ENCODE measurements at regions not wholly inside any gene's neighbourhood (a gene's known extent, or its start where the extent isn't known, plus 50 kb on each side); places are given as distances from the start of the nearest gene placed in this dataset.
"Not testable (repeated sequence)": the region's sequence is repeated elsewhere in the genome, so short reads cannot be mapped to it uniquely, and the experiment has no call there.

DNA sequence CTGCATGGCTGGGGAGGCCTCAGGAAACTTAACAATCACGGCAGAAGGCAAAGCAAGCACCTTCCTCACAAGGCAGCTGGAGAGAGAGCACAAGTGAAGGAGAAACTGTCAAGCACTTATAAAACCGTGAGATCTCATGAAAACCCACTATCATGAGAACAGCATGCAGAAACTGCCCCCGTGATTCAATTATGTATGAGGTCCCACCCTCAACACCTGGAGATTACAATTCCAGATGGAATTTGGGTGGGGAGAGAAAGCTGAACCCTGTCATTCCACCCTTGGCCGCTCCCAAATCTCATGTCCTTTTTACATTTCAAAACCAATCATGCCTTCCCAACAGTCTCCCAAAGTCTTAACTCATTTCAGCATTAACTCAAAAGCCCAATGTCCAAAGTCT lies 107.2 kb upstream of the ECI2 start:
- Mint-ChIP-seq H3K36me3 (ENCODE audit: low read depth, unreplicated experiment) (peaks cover 32% of the 10 kb centered on the region), H3K27ac (ENCODE audit: unreplicated experiment) (no peak overlapping the region), H3K27me3 (ENCODE audit: unreplicated experiment) (peaks cover 2% of the 10 kb centered on the region), H3K4me1 (ENCODE audit: unreplicated experiment) (peaks cover 8% of the 10 kb centered on the region), H3K9me3 (ENCODE audit: unreplicated experiment) (peaks cover 13% of the 10 kb centered on the region), H3K4me3 (ENCODE audit: unreplicated experiment) (no peak overlapping the region)
- DNase-seq (ENCODE audit: low spot score), result no peak
- TF ChIP-seq, protein P1, sequence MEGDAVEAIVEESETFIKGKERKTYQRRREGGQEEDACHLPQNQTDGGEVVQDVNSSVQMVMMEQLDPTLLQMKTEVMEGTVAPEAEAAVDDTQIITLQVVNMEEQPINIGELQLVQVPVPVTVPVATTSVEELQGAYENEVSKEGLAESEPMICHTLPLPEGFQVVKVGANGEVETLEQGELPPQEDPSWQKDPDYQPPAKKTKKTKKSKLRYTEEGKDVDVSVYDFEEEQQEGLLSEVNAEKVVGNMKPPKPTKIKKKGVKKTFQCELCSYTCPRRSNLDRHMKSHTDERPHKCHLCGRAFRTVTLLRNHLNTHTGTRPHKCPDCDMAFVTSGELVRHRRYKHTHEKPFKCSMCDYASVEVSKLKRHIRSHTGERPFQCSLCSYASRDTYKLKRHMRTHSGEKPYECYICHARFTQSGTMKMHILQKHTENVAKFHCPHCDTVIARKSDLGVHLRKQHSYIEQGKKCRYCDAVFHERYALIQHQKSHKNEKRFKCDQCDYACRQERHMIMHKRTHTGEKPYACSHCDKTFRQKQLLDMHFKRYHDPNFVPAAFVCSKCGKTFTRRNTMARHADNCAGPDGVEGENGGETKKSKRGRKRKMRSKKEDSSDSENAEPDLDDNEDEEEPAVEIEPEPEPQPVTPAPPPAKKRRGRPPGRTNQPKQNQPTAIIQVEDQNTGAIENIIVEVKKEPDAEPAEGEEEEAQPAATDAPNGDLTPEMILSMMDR (IDR thresholded peaks at IDR 0.05; ENCODE audit: unreplicated experiment), result no peak

DNA sequence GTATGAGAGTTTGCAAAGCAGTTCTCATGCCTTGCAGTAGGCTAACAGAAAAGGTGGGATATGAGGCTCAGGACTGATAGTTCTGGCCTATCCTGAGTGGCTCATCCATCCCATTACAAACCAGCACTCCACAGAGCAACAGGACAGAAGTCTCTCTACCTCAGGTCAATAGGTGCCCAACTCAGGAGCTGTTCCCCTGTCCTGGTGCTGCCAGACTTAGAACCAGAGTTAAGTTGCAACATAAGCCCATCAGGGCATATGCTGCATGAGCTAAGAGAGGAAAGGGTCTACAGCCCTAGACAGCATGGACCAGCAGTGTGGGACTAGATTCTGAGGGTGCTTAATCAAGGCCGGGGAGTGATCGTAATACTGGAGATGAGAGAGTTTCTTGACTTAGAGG lies 104.8 kb upstream of the ECI2 start:
- H3K36me3 Mint-ChIP-seq (ENCODE audit: low read depth, unreplicated experiment), result peaks cover 32% of the 10 kb centered on the region
- H3K9me3 Mint-ChIP-seq (ENCODE audit: unreplicated experiment), result peaks cover 13% of the 10 kb centered on the region
- H3K27ac Mint-ChIP-seq (ENCODE audit: unreplicated experiment), result no peak overlapping the region
- H3K27me3 Mint-ChIP-seq (ENCODE audit: unreplicated experiment), result peaks cover 2% of the 10 kb centered on the region
- TF ChIP-seq, protein P1 (IDR thresholded peaks at IDR 0.05; ENCODE audit: unreplicated experiment), result no peak
- DNase-seq (ENCODE audit: low spot score), result no peak
- H3K4me3 Mint-ChIP-seq (ENCODE audit: unreplicated experiment), result no peak overlapping the region
- H3K4me1 Mint-ChIP-seq (ENCODE audit: unreplicated experiment), result peaks cover 8% of the 10 kb centered on the region

GRCh38 chr6:4225161-4225872 lies 89.9 kb upstream of the ECI2 start:
- H3K27me3 Mint-ChIP-seq (ENCODE audit: unreplicated experiment), result no peaks in the 10 kb centered on the region
- H3K9me3 Mint-ChIP-seq (ENCODE audit: unreplicated experiment), result no peaks in the 10 kb centered on the region
- TF ChIP-seq, protein P1 (IDR thresholded peaks at IDR 0.05; ENCODE audit: unreplicated experiment), result no peak
- no peak overlapping the region for H3K27ac Mint-ChIP-seq (ENCODE audit: unreplicated experiment)
- DNase-seq (ENCODE audit: low spot score), result no peak
- H3K4me3 Mint-ChIP-seq (ENCODE audit: unreplicated experiment), result no peak overlapping the region
- peaks cover 17% of the 10 kb centered on the region for H3K36me3 Mint-ChIP-seq (ENCODE audit: low read depth, unreplicated experiment)
- no peaks in the 10 kb centered on the region for H3K4me1 Mint-ChIP-seq (ENCODE audit: unreplicated experiment)

DNA sequence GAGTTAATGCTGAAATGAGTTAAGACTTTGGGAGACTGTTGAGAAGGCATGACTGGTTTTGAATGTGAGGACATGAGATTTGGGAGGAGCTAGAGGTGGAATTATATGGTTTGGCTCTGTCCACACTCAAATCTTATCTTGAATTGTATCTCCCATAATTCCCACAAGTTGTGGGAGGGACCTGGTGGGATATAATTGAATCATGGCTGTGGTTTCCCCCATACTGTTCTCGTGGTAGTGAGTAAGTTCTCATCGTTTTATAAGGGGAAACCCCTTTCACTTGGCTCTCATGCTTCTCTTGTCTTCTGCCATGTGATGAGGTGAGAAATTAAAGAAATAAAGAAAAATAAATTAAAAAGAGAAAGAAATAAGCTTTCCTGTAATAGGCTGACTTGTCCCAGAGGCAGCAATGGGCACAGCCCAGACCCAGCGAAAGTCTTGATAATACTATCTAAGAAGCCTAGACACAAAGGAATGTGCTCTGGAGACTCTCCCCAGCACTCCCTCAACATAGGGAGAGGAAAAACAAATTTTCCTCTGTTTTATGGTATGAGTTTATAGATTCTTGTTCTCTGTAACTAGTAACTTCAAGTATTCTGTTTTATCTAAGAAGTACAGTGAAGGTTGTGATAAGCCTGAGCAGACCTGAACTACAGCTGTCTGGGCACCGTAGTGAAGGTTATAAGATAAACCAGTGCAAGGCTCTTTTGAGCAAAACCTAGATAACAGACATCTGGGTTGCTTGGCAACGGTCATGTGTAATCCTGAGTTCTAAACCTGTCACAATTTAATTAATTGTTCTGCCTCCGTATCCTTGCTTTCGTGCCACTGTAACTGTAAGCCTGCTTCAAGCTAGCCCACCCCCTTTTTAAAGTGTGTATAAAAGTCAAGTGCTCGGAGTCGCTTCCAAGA lies 88.9 kb upstream of the ECI2 start:
- no peaks in the 10 kb centered on the region for H3K4me1 Mint-ChIP-seq (ENCODE audit: unreplicated experiment)
- no peak for DNase-seq (ENCODE audit: low spot score)
- no peaks in the 10 kb centered on the region for H3K9me3 Mint-ChIP-seq (ENCODE audit: unreplicated experiment)
- peak overlapping the region; percentile 37 for H3K4me3 Mint-ChIP-seq (ENCODE audit: unreplicated experiment)
- no peaks in the 10 kb centered on the region for H3K27me3 Mint-ChIP-seq (ENCODE audit: unreplicated experiment)
- H3K36me3 Mint-ChIP-seq (ENCODE audit: low read depth, unreplicated experiment), result peaks cover 21% of the 10 kb centered on the region
- no peak overlapping the region for H3K27ac Mint-ChIP-seq (ENCODE audit: unreplicated experiment)
- TF ChIP-seq, protein P1 (IDR thresholded peaks at IDR 0.05; ENCODE audit: unreplicated experiment), result no peak

GRCh38 chr6:4220558-4220957 lies 85.2 kb upstream of the ECI2 start:
- TF ChIP-seq, protein P1 (IDR thresholded peaks at IDR 0.05; ENCODE audit: unreplicated experiment), result no peak

GRCh38 chr6:4218619-4219317 lies 83.4 kb upstream of the ECI2 start:
- H3K4me3 Mint-ChIP-seq (ENCODE audit: unreplicated experiment); H3K9me3 Mint-ChIP-seq (ENCODE audit: unreplicated experiment); H3K27me3 Mint-ChIP-seq (ENCODE audit: unreplicated experiment); H3K27ac Mint-ChIP-seq (ENCODE audit: unreplicated experiment); DNase-seq (ENCODE audit: low spot score); H3K4me1 Mint-ChIP-seq (ENCODE audit: unreplicated experiment): not testable (repeated sequence)
- H3K36me3 Mint-ChIP-seq (ENCODE audit: low read depth, unreplicated experiment), result peaks cover 50% of the 10 kb centered on the region

More at GRCh38 chr6:4220558-4220957, 85.2 kb upstream of the ECI2 start:
- DNase-seq (ENCODE audit: low spot score), result no peak
- Mint-ChIP-seq H3K9me3 (ENCODE audit: unreplicated experiment) (peaks cover 8% of the 10 kb centered on the region), H3K36me3 (ENCODE audit: low read depth, unreplicated experiment) (peaks cover 37% of the 10 kb centered on the region), H3K4me1 (ENCODE audit: unreplicated experiment) (no peaks in the 10 kb centered on the region), H3K27ac (ENCODE audit: unreplicated experiment) (no peak overlapping the region), H3K27me3 (ENCODE audit: unreplicated experiment) (peaks cover 1% of the 10 kb centered on the region), H3K4me3 (ENCODE audit: unreplicated experiment) (no peak overlapping the region)

All from endothelial cell (in vitro differentiated cells).